Glomerular visceral epithelial cell (primary cell): ENCODE measurements at regions not wholly inside any gene's neighbourhood (a gene's known extent, or its start where the extent isn't known, plus 50 kb on each side); places are given as distances from the start of the nearest gene placed in this dataset.

Experiments used
- DNase-seq: peaks from one replicate; pipeline ENCODE4 v3.0.0-alpha.2; 2016; ENCODE audit errors: extremely low spot score

- no peak for DNase-seq
Observed at GRCh38 chr2:22734373-22735045, 650.5 kb upstream of the KLHL29 start.

- no peak for DNase-seq
Observed at GRCh38 chr2:22737144-22737543, 647.8 kb upstream of the KLHL29 start.

- DNase-seq, result no peak
Observed at GRCh38 chr2:22741216-22741615, 643.8 kb upstream of the KLHL29 start.

GRCh38 chr2:22748909-22749308 is 636.1 kb upstream of the KLHL29 start:
- no peak for DNase-seq

GRCh38 chr2:22753476-22753875 is 631.5 kb upstream of the KLHL29 start:
- no peak for DNase-seq

- DNase-seq, result no peak
Observed at GRCh38 chr2:22756276-22757043, 628.5 kb upstream of the KLHL29 start.

- no peak for DNase-seq
Observed at GRCh38 chr2:22769497-22769896, 615.5 kb upstream of the KLHL29 start.

GRCh38 chr2:22784566-22784965 is 600.4 kb upstream of the KLHL29 start:
- no peak for DNase-seq

- DNase-seq, result no peak
Observed at GRCh38 chr2:22786817-22787216, 598.2 kb upstream of the KLHL29 start.

GRCh38 chr2:22787745-22788144 is 597.2 kb upstream of the KLHL29 start:
- DNase-seq, result no peak

- no peak for DNase-seq
Observed at GRCh38 chr2:22788749-22789327, 596.1 kb upstream of the KLHL29 start.

GRCh38 chr2:22795287-22795866 is 589.6 kb upstream of the KLHL29 start:
- no peak for DNase-seq

GRCh38 chr2:22798386-22798785 is 586.6 kb upstream of the KLHL29 start:
- DNase-seq, result peak; percentile 9

- DNase-seq, result no peak
Observed at GRCh38 chr2:22800412-22800811, 584.6 kb upstream of the KLHL29 start.

- no peak for DNase-seq
Observed at GRCh38 chr2:22801071-22801470, 583.9 kb upstream of the KLHL29 start.

- no peak for DNase-seq
Observed at GRCh38 chr2:22801970-22802369, 583.0 kb upstream of the KLHL29 start.

GRCh38 chr2:22807872-22808271 is 577.1 kb upstream of the KLHL29 start:
- no peak for DNase-seq

- no peak for DNase-seq
Observed at GRCh38 chr2:22810602-22811001, 574.4 kb upstream of the KLHL29 start.

- no peak for DNase-seq
Observed at GRCh38 chr2:22812065-22812680, 572.8 kb upstream of the KLHL29 start.

GRCh38 chr2:22817197-22817596 is 567.8 kb upstream of the KLHL29 start:
- peak; percentile 26 for DNase-seq

GRCh38 chr2:22821458-22821857 is 563.5 kb upstream of the KLHL29 start:
- DNase-seq, result no peak

- no peak for DNase-seq
Observed at GRCh38 chr2:22822835-22823234, 562.1 kb upstream of the KLHL29 start.
